Stimulated activated CD8-positive, alpha-beta memory T cell treated with anti-CD3 and anti-CD28 coated beads, Interleukin-4, amount 100 ng/mL, for 1 hour (primary cell): ENCODE measurements at regions not wholly inside any gene's neighbourhood (a gene's known extent, or its start where the extent isn't known, plus 50 kb on each side); places are given as distances from the start of the nearest gene placed in this dataset.
"Not testable (repeated sequence)": the region's sequence is repeated elsewhere in the genome, so short reads cannot be mapped to it uniquely, and the experiment has no call there.

Experiments used
- DNase-seq, 2 donors: peaks; one replicate each; pipeline ENCODE4 v3.0.0-alpha.2; 2020; ENCODE audit warnings: low read depth in 2 of 2, low spot score in 1 of 2

DNA sequence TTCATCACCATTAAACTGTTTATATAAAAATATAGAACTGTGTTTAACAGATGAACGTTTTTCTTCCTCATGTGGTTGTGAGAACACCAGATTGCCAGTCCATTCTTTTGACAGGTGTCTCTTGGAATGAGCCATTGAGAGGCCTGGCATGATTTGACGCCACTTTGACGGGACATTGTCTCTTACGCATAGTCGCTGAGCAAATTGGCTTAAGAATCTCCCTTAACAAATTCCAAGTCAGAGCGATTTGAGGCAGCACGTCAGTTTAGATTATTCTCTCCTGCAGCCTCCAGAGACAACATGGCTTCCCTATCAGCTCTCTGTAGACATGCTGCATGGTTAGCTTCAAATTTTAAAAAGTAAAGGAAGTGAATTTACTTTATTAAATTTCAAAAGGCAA, 510.7 kb upstream of the ACO1 start:
- DNase-seq = no peak

- no peak for DNase-seq
Measured at GRCh38 chr9:31894008-31894407, 490.4 kb upstream of the ACO1 start.

- DNase-seq = no peak
Measured at GRCh38 chr9:31908158-31908890, 476.1 kb upstream of the ACO1 start.

DNA sequence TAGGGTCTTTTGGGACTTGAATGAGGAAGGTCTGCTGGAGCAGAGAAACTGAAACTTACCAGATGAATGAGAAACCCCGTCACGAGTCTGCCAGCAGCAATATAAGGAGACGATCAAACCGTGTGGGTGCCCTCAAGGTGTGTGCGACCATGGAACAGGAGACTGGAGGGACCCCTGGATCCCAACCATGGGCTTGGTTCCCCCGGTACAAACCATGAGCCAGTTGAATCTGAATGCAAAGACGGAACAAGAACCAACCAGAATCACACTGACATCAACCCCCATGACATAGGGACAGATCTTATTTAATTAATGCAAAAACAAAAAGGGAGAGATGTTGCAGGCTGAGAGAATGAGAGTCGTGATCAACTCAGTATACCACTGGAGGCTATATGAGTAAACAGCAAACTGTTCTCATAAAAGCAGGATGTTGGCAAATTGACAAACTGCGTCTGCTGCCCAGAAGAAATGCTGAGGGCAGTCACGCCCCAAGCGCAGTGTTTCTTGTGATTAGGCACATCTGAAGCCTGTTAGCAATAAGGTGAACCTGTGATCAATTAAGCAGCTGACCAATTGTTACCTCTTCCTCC, 475.5 kb upstream of the ACO1 start:
- no peak for DNase-seq

- DNase-seq = no peak
Measured at GRCh38 chr9:31912636-31913035, 471.8 kb upstream of the ACO1 start.

- no peak for DNase-seq
Measured at GRCh38 chr9:31916591-31917241, 467.7 kb upstream of the ACO1 start.

- not testable (repeated sequence) for DNase-seq
Measured at GRCh38 chr9:31937737-31938136, 446.7 kb upstream of the ACO1 start.

GRCh38 chr9:31950756-31951155, 433.7 kb upstream of the ACO1 start:
- no peak for DNase-seq

DNA sequence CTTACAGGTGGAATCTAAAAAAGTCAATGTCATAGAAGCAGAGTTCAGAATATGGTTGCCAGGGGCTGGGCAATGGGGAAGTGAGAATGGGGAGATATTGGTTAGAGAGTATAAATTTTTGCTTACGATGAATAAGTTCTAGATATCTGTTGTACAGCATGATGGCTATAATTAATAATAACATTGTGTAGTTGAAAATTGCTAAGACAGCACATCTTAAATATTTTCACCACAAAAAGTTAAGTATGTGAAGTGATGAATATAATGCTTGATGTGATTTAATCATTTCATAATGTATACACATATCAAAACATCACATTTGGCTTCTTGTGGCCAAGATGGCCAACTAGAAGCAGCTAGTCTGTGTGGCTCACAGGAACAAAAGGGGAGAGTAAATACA, 425.9 kb upstream of the ACO1 start:
- no peak for DNase-seq

DNA sequence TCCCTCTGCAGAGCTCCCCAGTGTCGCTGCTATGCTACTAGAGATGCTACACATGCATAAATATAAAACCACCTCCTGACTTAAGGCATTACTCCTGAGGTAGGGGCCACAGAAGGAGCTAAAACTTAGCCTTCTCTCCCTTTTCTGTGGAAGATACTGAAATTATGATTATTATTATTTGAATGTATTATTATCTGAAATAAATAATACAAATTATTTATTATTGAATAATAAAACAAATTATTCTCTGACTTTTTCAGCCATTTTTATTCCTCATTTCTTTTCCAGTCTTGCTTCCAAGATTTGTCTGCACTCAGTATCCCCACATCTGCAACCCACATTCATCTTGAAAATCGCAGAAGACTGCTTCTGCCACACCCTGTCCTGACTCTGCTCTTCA, 414.9 kb upstream of the ACO1 start:
- DNase-seq = no peak

- DNase-seq = no peak
Measured at GRCh38 chr9:31983895-31984294, 400.5 kb upstream of the ACO1 start.

DNA sequence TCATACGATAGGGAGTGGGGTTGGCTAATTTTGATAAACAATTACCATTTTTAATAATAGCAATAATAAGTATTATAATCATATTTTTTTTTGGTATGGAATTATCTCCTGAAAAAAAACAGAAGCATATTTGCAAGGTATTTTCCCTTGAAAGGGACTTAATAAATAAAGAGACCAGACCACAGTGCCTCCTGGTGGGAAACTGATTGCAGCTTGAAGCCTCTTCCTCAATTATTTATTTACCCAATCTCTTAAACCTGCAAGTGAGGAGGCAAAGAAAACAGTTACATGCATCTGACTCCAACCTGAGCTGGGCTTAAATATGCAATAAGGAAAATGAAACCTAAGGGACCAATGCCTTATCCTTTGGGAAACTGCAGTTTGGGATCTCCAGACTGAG, 388.1 kb upstream of the ACO1 start:
- DNase-seq = no peak

GRCh38 chr9:32004431-32005076, 379.9 kb upstream of the ACO1 start:
- no peak for DNase-seq

DNA sequence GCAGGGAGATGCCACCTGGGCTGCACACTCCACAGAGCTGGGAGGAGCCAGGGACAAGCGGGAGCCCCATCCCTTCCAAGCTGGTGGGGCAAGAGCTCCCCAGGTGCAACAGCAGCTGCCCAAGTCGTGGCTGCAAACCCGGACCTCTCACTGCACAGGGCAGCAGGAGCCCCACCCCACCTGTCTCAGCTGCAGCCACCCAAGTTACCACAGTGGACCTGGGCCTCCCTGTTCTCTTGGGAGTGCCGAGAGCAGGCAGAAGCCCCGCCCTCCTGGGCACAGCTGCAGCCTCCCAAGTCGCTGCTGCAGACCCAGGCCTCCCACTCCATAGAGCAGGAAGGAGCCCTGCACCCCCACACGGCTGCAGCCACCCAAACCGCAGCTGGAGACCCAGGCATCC, 374.1 kb upstream of the ACO1 start:
- DNase-seq = no peak

- no peak for DNase-seq
Measured at GRCh38 chr9:32011049-32011448, 373.4 kb upstream of the ACO1 start.

DNA sequence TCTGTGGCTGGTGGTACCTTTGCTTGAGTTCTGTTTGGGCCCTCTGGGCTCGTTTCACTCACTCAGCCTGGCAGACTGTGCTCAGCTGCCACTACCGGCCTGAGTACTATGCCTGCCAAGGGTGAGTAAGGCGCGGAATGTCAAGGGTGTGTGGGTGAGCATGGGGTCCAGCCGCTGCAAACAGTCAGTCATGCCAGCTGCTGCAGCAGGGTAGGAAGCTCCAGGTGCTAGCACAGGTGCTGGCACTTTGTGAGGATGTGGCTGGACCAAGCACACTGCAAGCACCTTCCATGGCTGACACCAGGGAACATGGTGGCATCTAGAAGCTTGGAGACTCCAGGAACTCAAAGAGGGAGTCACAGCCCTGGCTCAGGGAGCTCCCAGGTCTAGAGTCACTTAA, 368.6 kb upstream of the ACO1 start:
- DNase-seq = no peak

- no peak for DNase-seq
Measured at GRCh38 chr9:32045513-32045912, 338.9 kb upstream of the ACO1 start.

DNA sequence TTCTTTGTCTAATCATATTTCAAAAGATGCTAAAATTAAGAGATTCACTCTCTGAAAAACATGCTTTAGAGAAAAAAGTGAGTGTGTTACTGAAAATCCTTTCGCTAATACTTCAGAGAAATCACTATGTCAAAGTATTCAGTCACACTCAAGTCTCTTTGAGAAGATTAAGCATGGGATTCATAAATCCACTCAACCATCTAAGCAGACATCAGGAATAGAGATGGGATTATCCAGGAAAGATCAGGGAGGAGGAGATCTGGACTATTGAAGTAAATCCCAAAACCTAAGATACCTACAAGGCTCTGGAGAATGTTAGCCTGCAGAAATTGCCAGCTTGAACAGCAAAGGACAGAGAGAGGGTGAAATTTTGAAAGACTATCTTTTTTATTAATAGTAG, 317.2 kb upstream of the ACO1 start:
- DNase-seq = no peak

DNA sequence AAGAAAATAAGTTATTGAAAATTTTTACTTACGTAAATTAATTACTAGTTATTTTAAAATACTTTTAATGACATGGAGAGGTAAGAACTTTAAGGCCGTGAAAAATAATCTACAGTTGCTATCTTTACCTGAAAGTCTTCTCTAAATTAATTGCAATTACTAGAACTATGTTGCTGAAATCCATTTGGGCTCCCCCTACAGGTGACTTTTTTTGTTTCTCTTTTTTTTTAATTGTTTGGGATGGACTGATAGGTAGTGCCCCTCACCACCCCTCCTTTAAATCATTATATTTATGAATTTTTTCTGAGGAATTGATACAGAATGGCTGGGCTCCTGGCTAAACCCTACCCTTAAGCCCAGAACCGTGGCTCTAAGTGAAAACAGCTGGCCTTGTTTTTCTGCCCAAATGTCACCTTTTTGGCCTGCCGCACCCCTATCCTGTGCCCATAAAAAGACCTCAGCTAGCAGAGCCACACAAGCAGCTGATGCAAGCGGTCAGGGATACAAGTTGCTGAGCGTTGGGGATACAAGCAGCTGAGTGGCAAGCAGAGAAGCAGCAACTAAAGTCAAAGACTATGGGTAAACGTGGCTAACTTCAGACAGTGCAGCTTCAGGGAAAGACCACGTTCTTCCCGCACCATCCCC, 315.2 kb upstream of the ACO1 start:
- no peak for DNase-seq

GRCh38 chr9:32069969-32070368, 314.5 kb upstream of the ACO1 start:
- DNase-seq = no peak

- no peak for DNase-seq
Measured at GRCh38 chr9:32072570-32072969, 311.9 kb upstream of the ACO1 start.

DNA sequence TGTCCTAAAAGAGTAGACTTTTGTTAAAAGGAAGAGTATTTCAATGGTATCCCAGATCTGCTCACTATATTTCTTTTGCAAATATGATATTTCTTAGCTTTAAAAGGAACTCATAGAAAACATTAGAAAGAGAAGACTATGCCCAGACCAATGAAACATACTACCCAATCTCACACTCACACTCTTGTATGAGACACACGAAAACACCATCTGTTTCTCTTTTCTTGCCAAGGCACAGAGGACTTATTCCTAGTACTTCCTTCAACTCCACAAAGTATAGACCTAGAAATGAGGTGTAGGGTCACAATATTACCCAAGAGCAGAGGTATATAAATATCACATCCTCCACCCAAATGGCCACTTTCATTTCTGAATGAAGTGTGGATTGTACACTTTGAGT, 292.4 kb upstream of the ACO1 start:
- no peak for DNase-seq
